Pancreas (tissue), 10 donors: ENCODE measurements at regions not wholly inside any gene's neighbourhood (a gene's known extent, or its start where the extent isn't known, plus 50 kb on each side); places are given as distances from the start of the nearest gene placed in this dataset.

Experiments used
- ATAC-seq, 4 donors: fragments of 200-7000 bp; cut with Tn5 transposase; one replicate each; pipeline versions ENCODE4 v1.8.0 to v1.9.1; 2020; ENCODE audit warnings: mild to moderate bottlenecking in 4 of 4, moderate library complexity in 4 of 4
- DNase-seq, 6 donors: peaks; one replicate each; pipeline ENCODE4 v3.0.0-alpha.2; 2020
- FAIRE-seq: peaks from 2 replicates; lab custom pipeline; 2012; peaks lifted over from hg19 to GRCh38; lab: Jason Lieb, UNC
- H3K27ac ChIP-seq, 4 donors: fragments of 200-600 bp; sonication (generic); 1 replicate in 3 of 4; 2 replicates in 1 of 4; pipeline versions ENCODE4 v1.5.0 to v1.8.0; 2020
- H3K27me3 ChIP-seq, 4 donors: fragments of 200-600 bp; one replicate each; pipeline ENCODE4 v1.8.0; 2021
- H3K36me3 ChIP-seq, 3 donors: fragments of 200-600 bp; sonication (generic) in 1 of 3; one replicate each; pipeline versions ENCODE4 v1.5.0 to v1.8.0; 2020 to 2021
- H3K4me1 ChIP-seq, 3 donors: fragments of 200-600 bp; one replicate each; pipeline ENCODE4 v1.8.0; 2021
- H3K4me3 ChIP-seq, 4 donors: fragments of 200-600 bp; sonication (generic) in 2 of 4; one replicate each; pipeline versions ENCODE4 v1.5.0 to v1.8.0; 2020 to 2021
- H3K9me3 ChIP-seq, 4 donors: fragments of 200-600 bp; one replicate each; pipeline ENCODE4 v1.8.0; 2021
- CTCF ChIP-seq, 4 donors: fragments of 200-600 bp; sonication (generic) in 3 of 4; IDR thresholded peaks; one replicate each; pipeline versions ENCODE4 v1.5.0 to v1.8.0; 2021; ENCODE audit warnings: antibody characterized with exemption in 4 of 4
- whole genome bisulfite sequencing, 2 donors: extraction: QIAGEN DNeasy Blood & Tissue Kit; methylation state at CpG; one replicate each; pipeline ENCODE4 v1.1.7; 2013; 5-methylcytosine and 5-hydroxymethylcytosine counted together
- intact Hi-C, 3 donors: fragments of 100-400 bp; cut with DNase I; formaldehyde crosslinking; loops; one replicate each; pipeline versions ENCODE4 v1.11.1 to v1.14.2; 2022
- donor health status: healthy with polysubstance abuse.
- donor health status: DM: no; HTN: no; CAD: no; lungs with moderate emphysema.
- donor health status: DM: no; HTN: no; CAD: no.
- donor health status: control.
- donor health status: control.
- donor health status: Bipolar disorder and iron deficiency.
- donor health status: DM: yes; HTN: yes; CAD: no.
- donor health status: DM: no; HTN: no; CAD: no.
- donor health status: DM: no; HTN: no; CAD: no.
- donor health status: DM: yes; HTN: yes; CAD: no.

GRCh38 chr5:107231191-107231590, 439.5 kb downstream of the EFNA5 start:
- no peak for ATAC-seq
- Histone ChIP-seq H3K4me1 (no peaks in the 10 kb centered on the region), H3K27ac (no peak overlapping the region), H3K27me3 (no peaks in the 10 kb centered on the region), H3K9me3 (no peaks in the 10 kb centered on the region), H3K4me3 (no peak overlapping the region), H3K36me3 (no peaks in the 10 kb centered on the region)
- WGBS, 2 donors: 46 to 66% methylated on average over 1 of the region's 1 CpG
- no peak for DNase-seq
- TF ChIP-seq CTCF (IDR thresholded peaks at IDR 0.05): no peak
- intact Hi-C loops: no loop called here
- FAIRE-seq: no peak

GRCh38 chr5:107230367-107230766, 440.4 kb downstream of the EFNA5 start:
- DNase-seq (no peak), ATAC-seq (no peak), FAIRE-seq (no peak)
- H3K4me1 ChIP-seq: no peaks in the 10 kb centered on the region
- H3K4me3 ChIP-seq: no peak overlapping the region
- H3K27me3 ChIP-seq: no peaks in the 10 kb centered on the region
- no peaks in the 10 kb centered on the region for H3K9me3 ChIP-seq
- no peaks in the 10 kb centered on the region for H3K36me3 ChIP-seq
- 81 to 85% methylated on average over 3 of the region's 3 CpGs for WGBS, 2 donors
- no peak overlapping the region for H3K27ac ChIP-seq
- intact Hi-C loops: no loop called here
- TF ChIP-seq CTCF (IDR thresholded peaks at IDR 0.05): no peak

- ATAC-seq (no peak), DNase-seq (no peak), FAIRE-seq (no peak)
- TF ChIP-seq CTCF (IDR thresholded peaks at IDR 0.05): no peak
- Histone ChIP-seq H3K27me3 (no peaks in the 10 kb centered on the region), H3K36me3 (no peaks in the 10 kb centered on the region), H3K4me3 (no peak overlapping the region), H3K4me1 (no peaks in the 10 kb centered on the region), H3K9me3 (no peaks in the 10 kb centered on the region), H3K27ac (no peak overlapping the region)
- 77 to 92% methylated on average over 2 of the region's 2 CpGs for WGBS, 2 donors
- intact Hi-C loops: no loop called here
Observed at GRCh38 chr5:107228226-107228625, 442.5 kb downstream of the EFNA5 start.

- DNase-seq (no peak), FAIRE-seq (no peak), ATAC-seq (no peak)
- Histone ChIP-seq H3K36me3 (no peaks in the 10 kb centered on the region), H3K4me3 (no peak overlapping the region), H3K9me3 (no peaks in the 10 kb centered on the region), H3K27me3 (no peaks in the 10 kb centered on the region), H3K27ac (no peak overlapping the region), H3K4me1 (no peaks in the 10 kb centered on the region)
- WGBS, 2 donors: 39 to 55% methylated on average over 1 of the region's 1 CpG
- intact Hi-C loops: no loop called here
- TF ChIP-seq CTCF (IDR thresholded peaks at IDR 0.05): no peak
Observed at GRCh38 chr5:107224272-107224671, 446.5 kb downstream of the EFNA5 start.

- Histone ChIP-seq H3K4me1 (no peaks in the 10 kb centered on the region), H3K27me3 (no peaks in the 10 kb centered on the region), H3K36me3 (no peaks in the 10 kb centered on the region), H3K27ac (no peak overlapping the region), H3K4me3 (no peak overlapping the region), H3K9me3 (no peaks in the 10 kb centered on the region)
- TF ChIP-seq CTCF (IDR thresholded peaks at IDR 0.05): no peak
- intact Hi-C loops: no loop called here
- no peak for FAIRE-seq
- DNase-seq: no peak
- no peak for ATAC-seq
- WGBS, 2 donors: 66 to 81% methylated on average over 2 of the region's 2 CpGs
Observed at GRCh38 chr5:107223066-107223465, 447.7 kb downstream of the EFNA5 start.
